Panc1 (cell line): ENCODE measurements at regions not wholly inside any gene's neighbourhood (a gene's known extent, or its start where the extent isn't known, plus 50 kb on each side); places are given as distances from the start of the nearest gene placed in this dataset.

Experiments used
- ATAC-seq: fragments of 200-7000 bp; cut with Tn5 transposase; 2 replicates; pipeline ENCODE4 v1.9.1; 2020; ENCODE audit warnings: mild to moderate bottlenecking, moderate library complexity
- BruUV-seq: library from RNA; stranded (reverse); fragments of 400-500 nt; replicated peaks from 2 replicates; lab custom pipeline; 2021; lab: Mats Ljungman, UMichigan
- CTCF ChIA-PET: fragments of 300-600 bp; sonication (Branson Sonifier 250); formaldehyde crosslinking; loops from one replicate; lab custom pipeline; 2022; ENCODE audit warnings: antibody characterized with exemption; lab: Charles Lee
- POLR2A ChIA-PET: fragments of 300-600 bp; sonication (Branson Sonifier 250); formaldehyde crosslinking; loops from one replicate; lab custom pipeline; 2022; ENCODE audit warnings: antibody characterized with exemption; lab: Charles Lee
- DNase-seq: peaks from one replicate; pipeline ENCODE4 v3.0.0-alpha.2; 2010; ENCODE audit warnings: low read depth, low spot score
- H3K27ac ChIP-seq: 2 replicates; pipeline ENCODE4 v1.5.1; 2011; ENCODE audit warnings: mild to moderate bottlenecking, low read length, inconsistent platforms
- H3K27me3 ChIP-seq: fragments of 200-500 bp; sonication (Bioruptor generic); 2 replicates; pipeline ENCODE4 v1.6.0; 2014; ENCODE audit warnings: low read length, inconsistent platforms; ENCODE audit not compliant: control insufficient read depth, insufficient read depth
- H3K36me3 ChIP-seq: fragments of 200-500 bp; sonication (Bioruptor generic); 2 replicates; pipeline ENCODE4 v1.5.1; 2014; ENCODE audit warnings: inconsistent platforms, mild to moderate bottlenecking, low read length, moderate library complexity; ENCODE audit not compliant: control insufficient read depth, insufficient read depth
- H3K4me1 ChIP-seq: 2 replicates; pipeline ENCODE4 v1.5.1; 2011; ENCODE audit warnings: inconsistent platforms, mild to moderate bottlenecking, low read length, moderate library complexity; ENCODE audit not compliant: control insufficient read depth, insufficient read depth
- H3K4me3 ChIP-seq, 2 experiments: 2 replicates each; pipeline ENCODE4 v1.5.1; 2011 to 2012; ENCODE audit warnings: low read depth in 2 of 2, low read length in 2 of 2, mild to moderate bottlenecking in 2 of 2, inconsistent platforms in 1 of 2, moderate library complexity in 1 of 2
- H3K9me3 ChIP-seq: fragments of 200-500 bp; sonication (Bioruptor generic); 2 replicates; pipeline ENCODE4 v1.5.1; 2014; ENCODE audit warnings: low read depth, mild to moderate bottlenecking, inconsistent platforms, low read length, moderate library complexity; ENCODE audit not compliant: control insufficient read depth, insufficient read depth
- CTCF ChIP-seq: fragments of 450-650 bp; IDR thresholded peaks from 2 replicates; pipeline ENCODE4 v1.5.1; 2017; ENCODE audit warnings: mild to moderate bottlenecking
- POLR2AphosphoS5 ChIP-seq: IDR thresholded peaks from 2 replicates; pipeline ENCODE4 v1.6.1; 2012; ENCODE audit warnings: mild to moderate bottlenecking, low read depth, low read length, moderate library complexity
- REST ChIP-seq, 2 experiments: IDR thresholded peaks; 2 replicates each; pipeline ENCODE4 v1.6.1; 2011 to 2012; ENCODE audit warnings: low read depth in 2 of 2, control low read depth in 1 of 2, low read length in 1 of 2, mild to moderate bottlenecking in 1 of 2, moderate library complexity in 1 of 2; ENCODE audit not compliant: insufficient read depth in 1 of 2
- SIN3A ChIP-seq: IDR thresholded peaks from 2 replicates; pipeline ENCODE4 v1.6.1; 2012; ENCODE audit warnings: low read depth, mild to moderate bottlenecking, low read length, moderate library complexity, borderline replicate concordance; ENCODE audit not compliant: insufficient read depth
- TCF7L2 ChIP-seq: IDR thresholded peaks from 2 replicates; pipeline ENCODE4 v1.6.1; 2011; ENCODE audit warnings: mild to moderate bottlenecking, low read depth, low read length, inconsistent platforms
- in situ Hi-C: cut with HindIII; loops from 2 replicates; pipeline ENCODE4 v1.10.0; 2016; ENCODE audit warnings: low sequenced_read_pairs, low pct_unique_long_range_greater_than_20kb
- intact Hi-C: fragments of 100-400 bp; cut with micrococcal nuclease; formaldehyde crosslinking; loops from one replicate; pipeline ENCODE4 v1.10.0; 2022; ENCODE audit not compliant: unreplicated experiment

GRCh38 chr3:157606011-157606851 lies 103.0 kb upstream of the VEPH1 start:
- ATAC-seq (peak; percentile 90), DNase-seq (peak; percentile 24)
- no peaks in the 10 kb centered on the region; the same call in 1 of the 2 replicates for H3K27me3 ChIP-seq
- CTCF ChIA-PET = interaction anchor here (0.6 to 1.2 kb wide), 9 partner anchors 8 to 1183 kb away, joined by 3 to 6 read pairs (median 3); no protein-coding TSS in a partner anchor
- no peak for TF ChIP-seq TCF7L2
- peak; percentile 97 for TF ChIP-seq CTCF
- H3K4me3 ChIP-seq = no peak overlapping the region
- H3K9me3 ChIP-seq = no peaks in the 10 kb centered on the region
- in situ Hi-C loops = no loop called here
- BruUV-seq = no TSS peak
- intact Hi-C loops = no loop called here
- POLR2A ChIA-PET = interaction anchor here (0.5 to 0.6 kb wide), 2 partner anchors 604 to 831 kb away, joined by 3 read pairs; no protein-coding TSS in a partner anchor
- no peaks in the 10 kb centered on the region for H3K4me1 ChIP-seq
- no peak overlapping the region for H3K27ac ChIP-seq
- H3K36me3 ChIP-seq = no peaks in the 10 kb centered on the region

- ChIA-PET POLR2A (interaction anchor here (0.7 kb wide), 1 partner anchor 855 kb away, joined by 3 read pairs; no protein-coding TSS in a partner anchor), CTCF (interaction anchor here (0.6 to 1.1 kb wide), 2 partner anchors 12 to 16 kb away, joined by 3 to 4 read pairs; no protein-coding TSS in a partner anchor)
- no peak for DNase-seq
- intact Hi-C loops = no loop called here
- H3K4me1 ChIP-seq = no peaks in the 10 kb centered on the region
- no peaks in the 10 kb centered on the region for H3K9me3 ChIP-seq
- H3K27ac ChIP-seq = no peak overlapping the region
- no peaks in the 10 kb centered on the region; the same call in 1 of the 2 replicates for H3K27me3 ChIP-seq
- no peaks in the 10 kb centered on the region for H3K36me3 ChIP-seq
- TF ChIP-seq POLR2AphosphoS5 = no peak
- TF ChIP-seq REST (IDR thresholded peaks at IDR 0.05; ENCODE audit: insufficient read depth in 1 of 2, low read depth in 2 of 2, low read length in 1 of 2) = no peak
- no peak for TF ChIP-seq CTCF
- TF ChIP-seq SIN3A = no peak
- no peak for TF ChIP-seq TCF7L2
- no peak overlapping the region for H3K4me3 ChIP-seq
- ATAC-seq = no peak
- no TSS peak for BruUV-seq
- in situ Hi-C loops = no loop called here
These were observed 102.1 kb upstream of the VEPH1 start for GRCh38 chr3:157605356-157605755.
